GM12878 (cell line): ENCODE measurements at regions not wholly inside any gene's neighbourhood (a gene's known extent, or its start where the extent isn't known, plus 50 kb on each side); places are given as distances from the start of the nearest gene placed in this dataset.

Experiments
- BHLHE40 ChIP-seq, 2 experiments: fragments of 450-650 bp in 1 of 2; IDR thresholded peaks; 2 replicates each; pipeline ENCODE4 v1.6.1; 2011 to 2017; ENCODE audit warnings: low read depth in 2 of 2, borderline replicate concordance in 1 of 2, improper control_type of control experiment in 1 of 2, low read length in 1 of 2, mild to moderate bottlenecking in 1 of 2
- CTCF ChIP-seq, 3 experiments: IDR thresholded peaks in 2 of 3; conservative IDR thresholded peaks in 1 of 3; 2 replicates each; pipeline ENCODE4 v1.5.1; 2011; ENCODE audit warnings: low read depth in 3 of 3, low read length in 3 of 3, mild to moderate bottlenecking in 3 of 3, control low read depth in 2 of 3, moderate library complexity in 2 of 3, inconsistent platforms in 1 of 3, mixed read lengths in 1 of 3; ENCODE audit not compliant: control insufficient read depth in 2 of 3, insufficient read depth in 1 of 3; ENCODE audit errors: extremely low read depth in 1 of 3
- HDAC6 ChIP-seq: fragments of 200-600 bp; sonication (generic); IDR thresholded peaks from one replicate; pipeline ENCODE4 v1.8.0; 2017; ENCODE audit warnings: antibody characterized with exemption; ENCODE audit not compliant: unreplicated experiment
- POLR2AphosphoS5 ChIP-seq: IDR thresholded peaks from 2 replicates; pipeline ENCODE4 v1.6.1; 2011; ENCODE audit warnings: mild to moderate bottlenecking, low read length, inconsistent platforms
- RBBP5 ChIP-seq: fragments of 200-600 bp; sonication (generic); conservative IDR thresholded peaks from 2 replicates; pipeline ENCODE4 v1.6.1; 2016
- RCOR1 ChIP-seq: conservative IDR thresholded peaks from 2 replicates; pipeline ENCODE4 v1.6.1; 2012; ENCODE audit warnings: low read depth, low read length, improper control_type of control experiment
- REST ChIP-seq: IDR thresholded peaks from 2 replicates; pipeline ENCODE4 v1.6.1; 2012; ENCODE audit warnings: mild to moderate bottlenecking, low read depth, low read length
- SPI1 ChIP-seq: IDR thresholded peaks from 2 replicates; pipeline ENCODE4 v1.6.1; 2011; ENCODE audit warnings: low read depth, mild to moderate bottlenecking, low read length, moderate library complexity, borderline replicate concordance; ENCODE audit not compliant: insufficient read depth
- TAF1 ChIP-seq: IDR thresholded peaks from 2 replicates; pipeline ENCODE4 v1.6.1; 2011; ENCODE audit warnings: mild to moderate bottlenecking, low read depth, low read length, borderline replicate concordance
- USF1 ChIP-seq: IDR thresholded peaks from 2 replicates; pipeline ENCODE4 v1.6.1; 2011; ENCODE audit warnings: borderline replicate concordance, low read depth, mild to moderate bottlenecking, moderate library complexity, mixed read lengths, low read length; ENCODE audit not compliant: insufficient read depth; ENCODE audit errors: extremely low read length

GRCh38 chr14:51564986-51565604 lies 86.6 kb upstream of the FRMD6 start:
- TF ChIP-seq CTCF (IDR thresholded peaks at IDR 0.05 in 2 of 3, conservative IDR thresholded peaks at IDR 0.05 in 1 of 3; ENCODE audit: control insufficient read depth in 2 of 3, extremely low read depth in 1 of 3, insufficient read depth in 1 of 3, low read depth in 3 of 3, low read length in 3 of 3) (no peak), BHLHE40 (IDR thresholded peaks at IDR 0.05; ENCODE audit: borderline replicate concordance in 1 of 2, low read depth in 2 of 2, low read length in 1 of 2) (no peak), REST (no peak), POLR2AphosphoS5 (no peak), RCOR1 (no peak), RBBP5 (no peak), SPI1 (no peak), HDAC6 (no peak), TAF1 (no peak), USF1 (no peak)
